Adipose tissue (tissue), 3 donors: ENCODE measurements at regions not wholly inside any gene's neighbourhood (a gene's known extent, or its start where the extent isn't known, plus 50 kb on each side); places are given as distances from the start of the nearest gene placed in this dataset.

Experiments used
- H3K27ac ChIP-seq: one replicate; pipeline ENCODE4 v1.5.1; 2013; ENCODE audit warnings: low read depth, low read length
- WGBS, 3 donors: extraction: QIAGEN DNeasy Blood & Tissue Kit; methylation state at CpG; one replicate each; pipeline ENCODE4 v1.1.7; 2013; 5-methylcytosine and 5-hydroxymethylcytosine counted together
- donor health status: healthy with polysubstance abuse.
- donor health status: Bipolar disorder and iron deficiency.
- donor health status: healthy.

GRCh38 chr6:26205625-26206574, 118.7 kb downstream of the HFE start:
- H3K27ac ChIP-seq, result no peak overlapping the region
- 5 to 11% (median 6%) methylated on average over 18 of the region's 18 CpGs for WGBS, 3 donors

- no peak overlapping the region for H3K27ac ChIP-seq
- 63 to 75% (median 71%) methylated on average over 8 of the region's 8 CpGs for WGBS, 3 donors
These were observed 119.9 kb downstream of the HFE start for GRCh38 chr6:26206868-26207801.

- 28 to 98% (median 92%) methylated on average over 1 of the region's 1 CpG for WGBS, 3 donors
- no peak overlapping the region for H3K27ac ChIP-seq
These were observed 124.7 kb downstream of the HFE start for GRCh38 chr6:26211963-26212362.

- WGBS, 3 donors, result 94 to 95% (median 94%) methylated on average over 2 of the region's 2 CpGs
- no peak overlapping the region for H3K27ac ChIP-seq
These were observed 126.3 kb downstream of the HFE start for GRCh38 chr6:26213334-26214075.

- 20 to 40% (median 31%) methylated on average over 32 of the region's 32 CpGs for WGBS, 3 donors
- no peak overlapping the region for H3K27ac ChIP-seq
These were observed 127.8 kb downstream of the HFE start for GRCh38 chr6:26214803-26215584.

- no peak overlapping the region for H3K27ac ChIP-seq
- 2 to 6% (median 3%) methylated on average over 31 of the region's 31 CpGs for WGBS, 3 donors
These were observed 128.5 kb downstream of the HFE start for GRCh38 chr6:26215585-26216358.

GRCh38 chr6:26216359-26216885, 129.2 kb downstream of the HFE start:
- H3K27ac ChIP-seq, result no peak overlapping the region
- WGBS, 3 donors, result 1% methylated on average over 22 of the region's 22 CpGs

- H3K27ac ChIP-seq, result no peak overlapping the region
- 1 to 2% (median 1%) methylated on average over 44 of the region's 44 CpGs for WGBS, 3 donors
These were observed 129.9 kb downstream of the HFE start for GRCh38 chr6:26216886-26217713.

- no peak overlapping the region for H3K27ac ChIP-seq
- WGBS, 3 donors, result 9 to 25% (median 15%) methylated on average over 10 of the region's 10 CpGs
These were observed 130.5 kb downstream of the HFE start for GRCh38 chr6:26217714-26218075.

- WGBS, 3 donors, result 87 to 93% (median 90%) methylated on average over 2 of the region's 2 CpGs
These were observed 131.6 kb downstream of the HFE start for GRCh38 chr6:26218824-26219223.

GRCh38 chr6:26220145-26220970, 133.1 kb downstream of the HFE start:
- 70 to 86% (median 83%) methylated on average over 5 of the region's 5 CpGs for WGBS, 3 donors
- H3K27ac ChIP-seq, result no peak overlapping the region

More at GRCh38 chr6:26218824-26219223, 131.6 kb downstream of the HFE start:
- no peak overlapping the region for H3K27ac ChIP-seq

GRCh38 chr6:26221186-26221585, 134.0 kb downstream of the HFE start:
- 95 to 97% (median 96%) methylated on average over 4 of the region's 4 CpGs for WGBS, 3 donors

GRCh38 chr6:26222571-26222970, 135.3 kb downstream of the HFE start:
- 33 to 36% (median 35%) methylated on average over 5 of the region's 5 CpGs for WGBS, 3 donors
- H3K27ac ChIP-seq, result no peak overlapping the region

More at GRCh38 chr6:26221186-26221585, 134.0 kb downstream of the HFE start:
- no peak overlapping the region for H3K27ac ChIP-seq

GRCh38 chr6:26223228-26223627, 136.0 kb downstream of the HFE start:
- WGBS, 3 donors, result 2 to 4% (median 3%) methylated on average over 7 of the region's 7 CpGs
- no peak overlapping the region for H3K27ac ChIP-seq
